Breast epithelium (tissue), 4 donors: ENCODE measurements at regions not wholly inside any gene's neighbourhood (a gene's known extent, or its start where the extent isn't known, plus 50 kb on each side); places are given as distances from the start of the nearest gene placed in this dataset.

Experiments used
- DNase-seq, 2 donors: peaks; one replicate each; pipeline ENCODE4 v3.0.0-alpha.2; 2019; ENCODE audit warnings: low spot score in 2 of 2
- H3K27ac ChIP-seq, 2 donors: fragments of 200-600 bp; sonication (generic) in 1 of 2; one replicate each; pipeline ENCODE4 v1.5.1; 2016 to 2019; ENCODE audit warnings: mild to moderate bottlenecking in 1 of 2
- H3K27me3 ChIP-seq, 2 donors: fragments of 200-600 bp; sonication (generic) in 1 of 2; one replicate each; pipeline versions ENCODE4 v1.5.1 to v1.6.0; 2017 to 2019; ENCODE audit warnings: control low read depth in 1 of 2, mild to moderate bottlenecking in 1 of 2
- H3K36me3 ChIP-seq: fragments of 200-600 bp; one replicate; pipeline ENCODE4 v1.5.1; 2019
- H3K4me1 ChIP-seq, 2 donors: fragments of 200-600 bp; sonication (generic); one replicate each; pipeline ENCODE4 v1.5.1; 2016 to 2019; ENCODE audit warnings: control low read depth in 1 of 2
- H3K4me3 ChIP-seq, 3 donors: fragments of 200-600 bp; sonication (generic); 1 replicate in 2 of 3; 2 replicates in 1 of 3; pipeline ENCODE4 v1.5.1; 2016 to 2019; ENCODE audit warnings: mild to moderate bottlenecking in 3 of 3, moderate library complexity in 2 of 3
- H3K9me3 ChIP-seq, 2 donors: fragments of 200-600 bp; sonication (generic) in 1 of 2; one replicate each; pipeline ENCODE4 v1.5.1; 2016 to 2019; ENCODE audit warnings: control low read depth in 1 of 2
- CTCF ChIP-seq, 3 donors: fragments of 450-650 bp; IDR thresholded peaks; one replicate each; pipeline ENCODE4 v1.5.1; 2016 to 2017; ENCODE audit warnings: antibody characterized with exemption in 3 of 3, mild to moderate bottlenecking in 3 of 3, moderate library complexity in 3 of 3
- POLR2A ChIP-seq: fragments of 450-650 bp; IDR thresholded peaks from one replicate; pipeline ENCODE4 v1.6.1; 2016; ENCODE audit warnings: antibody characterized with exemption, mild to moderate bottlenecking, moderate library complexity
- POLR2AphosphoS5 ChIP-seq, 3 donors: sonication (generic); formaldehyde crosslinking; IDR thresholded peaks; one replicate each; pipeline ENCODE4 v1.6.1; 2017; ENCODE audit warnings: antibody characterized with exemption in 3 of 3
- intact Hi-C: fragments of 100-400 bp; cut with DNase I; formaldehyde crosslinking; loops from one replicate; pipeline ENCODE4 v1.15.1; 2023; ENCODE audit warnings: low total_unique reads

GRCh38 chr10:58955615-58956014 is 220.8 kb upstream of the PHYHIPL start:
- no peaks in the 10 kb centered on the region for H3K36me3 ChIP-seq
- H3K27ac ChIP-seq, result no peak overlapping the region
- peaks cover 0 to 7% of the 10 kb centered on the region in 2 donors for H3K4me1 ChIP-seq
- no peaks in the 10 kb centered on the region for H3K9me3 ChIP-seq
- intact Hi-C loops, result no loop called here
- DNase-seq, result no peak
- H3K27me3 ChIP-seq, result no peaks in the 10 kb centered on the region
- TF ChIP-seq POLR2AphosphoS5 (IDR thresholded peaks at IDR 0.05) (no peak), POLR2A (no peak)
- no peak overlapping the region for H3K4me3 ChIP-seq

GRCh38 chr10:58956926-58957325 is 219.5 kb upstream of the PHYHIPL start:
- Histone ChIP-seq H3K4me1 (peaks cover 0 to 7% of the 10 kb centered on the region in 2 donors), H3K9me3 (no peaks in the 10 kb centered on the region), H3K27ac (no peak overlapping the region), H3K27me3 (no peaks in the 10 kb centered on the region), H3K36me3 (no peaks in the 10 kb centered on the region), H3K4me3 (no peak overlapping the region)
- no peak for DNase-seq
- TF ChIP-seq POLR2AphosphoS5 (IDR thresholded peaks at IDR 0.05) (no peak), POLR2A (no peak), CTCF (IDR thresholded peaks at IDR 0.05) (no peak)
- intact Hi-C loops, result no loop called here

- intact Hi-C loops, result no loop called here
- no peak overlapping the region for H3K27ac ChIP-seq
- no peak for DNase-seq
Measured at GRCh38 chr10:58957517-58957916, 218.9 kb upstream of the PHYHIPL start.

GRCh38 chr10:58963101-58963534 is 213.3 kb upstream of the PHYHIPL start:
- H3K4me3 ChIP-seq, result no peak overlapping the region
- intact Hi-C loops, result no loop called here
- peak overlapping the region; percentile 65 to 75 for H3K27ac ChIP-seq
- H3K4me1 ChIP-seq, result peaks cover 0 to 7% of the 10 kb centered on the region in 2 donors
- H3K27me3 ChIP-seq, result no peaks in the 10 kb centered on the region
- H3K36me3 ChIP-seq, result no peaks in the 10 kb centered on the region
- H3K9me3 ChIP-seq, result no peaks in the 10 kb centered on the region
- TF ChIP-seq POLR2AphosphoS5 (IDR thresholded peaks at IDR 0.05) (no peak), POLR2A (no peak), CTCF (IDR thresholded peaks at IDR 0.05) (no peak)
- DNase-seq, result no peak

More at GRCh38 chr10:58957517-58957916, 218.9 kb upstream of the PHYHIPL start:
- Histone ChIP-seq H3K36me3 (no peaks in the 10 kb centered on the region), H3K4me1 (peaks cover 0 to 7% of the 10 kb centered on the region in 2 donors), H3K4me3 (no peak overlapping the region), H3K9me3 (no peaks in the 10 kb centered on the region), H3K27me3 (no peaks in the 10 kb centered on the region)
- TF ChIP-seq POLR2AphosphoS5 (IDR thresholded peaks at IDR 0.05) (no peak), CTCF (IDR thresholded peaks at IDR 0.05) (no peak), POLR2A (no peak)

GRCh38 chr10:58963723-58964124 is 212.7 kb upstream of the PHYHIPL start:
- H3K4me1 ChIP-seq, result peaks cover 0 to 7% of the 10 kb centered on the region in 2 donors
- intact Hi-C loops, result no loop called here
- no peak overlapping the region for H3K4me3 ChIP-seq
- no peaks in the 10 kb centered on the region for H3K36me3 ChIP-seq
- H3K27me3 ChIP-seq, result no peaks in the 10 kb centered on the region
- H3K9me3 ChIP-seq, result no peaks in the 10 kb centered on the region
- TF ChIP-seq POLR2AphosphoS5 (IDR thresholded peaks at IDR 0.05) (peak in 1 of 3 donors; percentile 24), CTCF (IDR thresholded peaks at IDR 0.05) (no peak)
- H3K27ac ChIP-seq, result peak overlapping the region; percentile 65 to 75
- peak in 1 of 2 donors; percentile 86 for DNase-seq

GRCh38 chr10:58965855-58966254 is 210.6 kb upstream of the PHYHIPL start:
- Histone ChIP-seq H3K36me3 (no peaks in the 10 kb centered on the region), H3K9me3 (no peaks in the 10 kb centered on the region), H3K27me3 (no peaks in the 10 kb centered on the region), H3K27ac (no peak overlapping the region), H3K4me3 (no peak overlapping the region), H3K4me1 (no peaks in the 10 kb centered on the region)
- intact Hi-C loops, result no loop called here
- no peak for TF ChIP-seq CTCF (IDR thresholded peaks at IDR 0.05)
- no peak for DNase-seq
